Right atrium auricular region (tissue), 2 donors: ENCODE measurements at regions not wholly inside any gene's neighbourhood (a gene's known extent, or its start where the extent isn't known, plus 50 kb on each side); places are given as distances from the start of the nearest gene placed in this dataset.

Experiments used
- DNase-seq: peaks from one replicate; pipeline ENCODE4 v3.0.0-alpha.2; 2019; ENCODE audit warnings: low spot score
- H3K27ac ChIP-seq, 2 donors: fragments of 200-600 bp; sonication (generic); 1 replicate in 1 of 2; 2 replicates in 1 of 2; pipeline ENCODE4 v1.5.1; 2016 to 2019
- H3K27me3 ChIP-seq, 2 donors: fragments of 200-600 bp; sonication (generic); one replicate each; pipeline versions ENCODE4 v1.5.1 to v1.6.0; 2017 to 2019
- H3K36me3 ChIP-seq: fragments of 200-600 bp; sonication (generic); one replicate; pipeline ENCODE4 v1.5.1; 2016
- H3K4me1 ChIP-seq, 2 donors: fragments of 200-600 bp; sonication (generic); one replicate each; pipeline versions ENCODE4 v1.5.1 to v1.6.0; 2017 to 2019
- H3K4me3 ChIP-seq, 2 donors: fragments of 200-600 bp; sonication (generic); 1 replicate in 1 of 2; 2 replicates in 1 of 2; pipeline ENCODE4 v1.5.1; 2017 to 2019; ENCODE audit warnings: mild to moderate bottlenecking in 1 of 2, moderate library complexity in 1 of 2
- H3K9me3 ChIP-seq, 2 donors: fragments of 200-600 bp; sonication (generic); one replicate each; pipeline ENCODE4 v1.5.1; 2019
- CTCF ChIP-seq, 2 donors: fragments of 200-600 bp; sonication (generic); IDR thresholded peaks; one replicate each; pipeline ENCODE4 v1.5.1; 2019; ENCODE audit warnings: antibody characterized with exemption in 2 of 2

- Histone ChIP-seq H3K4me1 (no peaks in the 10 kb centered on the region), H3K36me3 (no peaks in the 10 kb centered on the region), H3K27me3 (no peaks in the 10 kb centered on the region), H3K9me3 (no peaks in the 10 kb centered on the region), H3K4me3 (no peak overlapping the region), H3K27ac (no peak overlapping the region)
- TF ChIP-seq CTCF (IDR thresholded peaks at IDR 0.05): no peak
- DNase-seq: no peak
These were observed 106.3 kb upstream of the THY1 start for GRCh38 chr11:119529063-119529845.

GRCh38 chr11:119525867-119526196 is 102.9 kb upstream of the THY1 start:
- no peaks in the 10 kb centered on the region for H3K4me1 ChIP-seq
- no peaks in the 10 kb centered on the region for H3K9me3 ChIP-seq
- no peak for TF ChIP-seq CTCF (IDR thresholded peaks at IDR 0.05)
- H3K36me3 ChIP-seq: no peaks in the 10 kb centered on the region
- H3K27ac ChIP-seq: no peak overlapping the region
- no peak overlapping the region for H3K4me3 ChIP-seq
- DNase-seq: no peak
- H3K27me3 ChIP-seq: no peaks in the 10 kb centered on the region

GRCh38 chr11:119525180-119525866 is 102.4 kb upstream of the THY1 start:
- no peak overlapping the region for H3K4me3 ChIP-seq
- TF ChIP-seq CTCF (IDR thresholded peaks at IDR 0.05): no peak
- no peaks in the 10 kb centered on the region for H3K36me3 ChIP-seq
- H3K9me3 ChIP-seq: no peaks in the 10 kb centered on the region
- no peak for DNase-seq
- H3K27ac ChIP-seq: no peak overlapping the region
- no peaks in the 10 kb centered on the region for H3K27me3 ChIP-seq
- H3K4me1 ChIP-seq: no peaks in the 10 kb centered on the region

GRCh38 chr11:119523539-119524157 is 100.7 kb upstream of the THY1 start:
- Histone ChIP-seq H3K27ac (no peak overlapping the region), H3K4me3 (no peak overlapping the region), H3K4me1 (no peaks in the 10 kb centered on the region), H3K27me3 (no peaks in the 10 kb centered on the region), H3K36me3 (no peaks in the 10 kb centered on the region), H3K9me3 (no peaks in the 10 kb centered on the region)
- no peak for TF ChIP-seq CTCF (IDR thresholded peaks at IDR 0.05)
- DNase-seq: no peak

GRCh38 chr11:119522609-119523008 is 99.6 kb upstream of the THY1 start:
- DNase-seq: no peak
- Histone ChIP-seq H3K27me3 (no peaks in the 10 kb centered on the region), H3K4me3 (no peak overlapping the region), H3K9me3 (no peaks in the 10 kb centered on the region), H3K27ac (no peak overlapping the region), H3K36me3 (no peaks in the 10 kb centered on the region), H3K4me1 (no peaks in the 10 kb centered on the region)
- TF ChIP-seq CTCF (IDR thresholded peaks at IDR 0.05): no peak
